Fibroblast of lung (primary cell): ENCODE measurements at regions not wholly inside any gene's neighbourhood (a gene's known extent, or its start where the extent isn't known, plus 50 kb on each side); places are given as distances from the start of the nearest gene placed in this dataset.

Source experiments
- DNase-seq, 2 donors: peaks; one replicate each; pipeline versions ENCODE4 v3.0.0 to v3.0.0-alpha.2; 2010; ENCODE audit warnings: low read depth in 2 of 2
- H2AFZ ChIP-seq: 2 replicates; pipeline ENCODE4 v1.5.1; 2012; ENCODE audit warnings: low read length, control low read depth, inconsistent platforms
- H3K27ac ChIP-seq: 2 replicates; pipeline ENCODE4 v1.5.1; 2011; ENCODE audit warnings: low read length, control low read depth; ENCODE audit not compliant: insufficient read depth
- H3K27me3 ChIP-seq: 2 replicates; pipeline ENCODE4 v1.5.1; 2011; ENCODE audit warnings: mild to moderate bottlenecking, low read length; ENCODE audit not compliant: control insufficient read depth, insufficient read depth
- H3K36me3 ChIP-seq: 2 replicates; pipeline ENCODE4 v1.5.1; 2011; ENCODE audit warnings: low read length; ENCODE audit not compliant: control insufficient read depth, insufficient read depth
- H3K4me1 ChIP-seq: 2 replicates; pipeline ENCODE4 v1.5.1; 2011; ENCODE audit warnings: low read length; ENCODE audit not compliant: control insufficient read depth, insufficient read depth; ENCODE audit errors: extremely low read depth
- H3K4me2 ChIP-seq: 2 replicates; pipeline ENCODE4 v1.5.1; 2011; ENCODE audit warnings: low read length, control low read depth; ENCODE audit not compliant: insufficient read depth; ENCODE audit errors: extremely low read depth
- H3K4me3 ChIP-seq, 4 experiments: fragments of 200-600 bp in 1 of 4; sonication (generic) in 1 of 4; replicated peaks in 1 of 4; 2 replicates each; pipeline ENCODE4 v1.5.1; 2011 to 2016; ENCODE audit warnings: low read length in 4 of 4, low read depth in 3 of 4, mild to moderate bottlenecking in 3 of 4, control low read depth in 2 of 4, inconsistent platforms in 1 of 4, mixed read lengths in 1 of 4; ENCODE audit not compliant: insufficient read depth in 1 of 4; ENCODE audit errors: control extremely low read depth in 1 of 4
- H3K79me2 ChIP-seq: 2 replicates; pipeline ENCODE4 v1.5.1; 2012; ENCODE audit warnings: mild to moderate bottlenecking, low read length, inconsistent platforms; ENCODE audit not compliant: control insufficient read depth, insufficient read depth
- H3K9ac ChIP-seq: 2 replicates; pipeline ENCODE4 v1.5.1; 2011; ENCODE audit warnings: mild to moderate bottlenecking, low read length, control low read depth; ENCODE audit not compliant: insufficient read depth
- H3K9me3 ChIP-seq: 2 replicates; pipeline ENCODE4 v1.5.1; 2012; ENCODE audit warnings: low read depth, low read length; ENCODE audit not compliant: control insufficient read depth, insufficient read depth
- H4K20me1 ChIP-seq: 2 replicates; pipeline ENCODE4 v1.5.1; 2011; ENCODE audit warnings: low read length; ENCODE audit not compliant: control insufficient read depth, insufficient read depth; ENCODE audit errors: extremely low read depth
- EZH2 ChIP-seq: IDR thresholded peaks from 2 replicates; pipeline ENCODE4 v1.5.1; 2012; ENCODE audit warnings: low read length, control low read depth, mild to moderate bottlenecking; ENCODE audit errors: missing control alignments
- TF ChIP-seq, protein P1 (sequence below), 2 donors: IDR thresholded peaks in 1 of 2; conservative IDR thresholded peaks in 1 of 2; 1 replicate in 1 of 2; 2 replicates in 1 of 2; pipeline ENCODE4 v1.5.1; 2011 to 2012; ENCODE audit warnings: low read length in 2 of 2, control low read depth in 1 of 2, inconsistent platforms in 1 of 2, low read depth in 1 of 2, mild to moderate bottlenecking in 1 of 2

DNA sequence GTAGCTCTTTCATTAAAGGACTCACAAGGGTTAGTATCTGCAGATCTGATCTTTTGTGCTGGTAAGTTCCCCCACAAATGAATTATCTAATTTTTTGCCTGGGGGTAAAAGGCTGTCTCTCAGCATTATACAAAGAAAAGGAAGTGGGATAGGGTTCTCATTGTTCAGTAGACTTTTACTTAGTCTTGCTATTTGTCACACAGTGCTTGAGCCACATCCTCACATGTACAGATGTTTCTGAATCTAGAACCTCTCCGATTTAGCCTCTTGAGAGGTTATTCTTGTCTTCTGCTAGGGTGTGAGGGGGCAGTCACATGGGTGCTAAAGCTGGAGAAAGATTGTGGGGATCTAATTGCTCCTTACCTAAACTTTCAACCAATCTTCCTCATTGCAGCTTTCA is 93.0 kb downstream of the SLC41A2 start:
- Histone ChIP-seq H3K79me2 (no peaks in the 10 kb centered on the region), H3K9ac (no peak overlapping the region), H3K9me3 (no peaks in the 10 kb centered on the region), H3K4me3 (no peak overlapping the region), H4K20me1 (no peaks in the 10 kb centered on the region), H3K36me3 (no peaks in the 10 kb centered on the region), H3K27me3 (no peaks in the 10 kb centered on the region), H3K4me1 (no peaks in the 10 kb centered on the region), H3K27ac (no peak overlapping the region), H2AFZ (no peak overlapping the region), H3K4me2 (no peak overlapping the region)
- TF ChIP-seq EZH2, result no peak
- TF ChIP-seq, protein P1, sequence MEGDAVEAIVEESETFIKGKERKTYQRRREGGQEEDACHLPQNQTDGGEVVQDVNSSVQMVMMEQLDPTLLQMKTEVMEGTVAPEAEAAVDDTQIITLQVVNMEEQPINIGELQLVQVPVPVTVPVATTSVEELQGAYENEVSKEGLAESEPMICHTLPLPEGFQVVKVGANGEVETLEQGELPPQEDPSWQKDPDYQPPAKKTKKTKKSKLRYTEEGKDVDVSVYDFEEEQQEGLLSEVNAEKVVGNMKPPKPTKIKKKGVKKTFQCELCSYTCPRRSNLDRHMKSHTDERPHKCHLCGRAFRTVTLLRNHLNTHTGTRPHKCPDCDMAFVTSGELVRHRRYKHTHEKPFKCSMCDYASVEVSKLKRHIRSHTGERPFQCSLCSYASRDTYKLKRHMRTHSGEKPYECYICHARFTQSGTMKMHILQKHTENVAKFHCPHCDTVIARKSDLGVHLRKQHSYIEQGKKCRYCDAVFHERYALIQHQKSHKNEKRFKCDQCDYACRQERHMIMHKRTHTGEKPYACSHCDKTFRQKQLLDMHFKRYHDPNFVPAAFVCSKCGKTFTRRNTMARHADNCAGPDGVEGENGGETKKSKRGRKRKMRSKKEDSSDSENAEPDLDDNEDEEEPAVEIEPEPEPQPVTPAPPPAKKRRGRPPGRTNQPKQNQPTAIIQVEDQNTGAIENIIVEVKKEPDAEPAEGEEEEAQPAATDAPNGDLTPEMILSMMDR (conservative IDR thresholded peaks at IDR 0.05 in 1 of 2, IDR thresholded peaks at IDR 0.05 in 1 of 2; ENCODE audit: low read depth in 1 of 2, low read length in 2 of 2), result no peak
- no peak for DNase-seq

DNA sequence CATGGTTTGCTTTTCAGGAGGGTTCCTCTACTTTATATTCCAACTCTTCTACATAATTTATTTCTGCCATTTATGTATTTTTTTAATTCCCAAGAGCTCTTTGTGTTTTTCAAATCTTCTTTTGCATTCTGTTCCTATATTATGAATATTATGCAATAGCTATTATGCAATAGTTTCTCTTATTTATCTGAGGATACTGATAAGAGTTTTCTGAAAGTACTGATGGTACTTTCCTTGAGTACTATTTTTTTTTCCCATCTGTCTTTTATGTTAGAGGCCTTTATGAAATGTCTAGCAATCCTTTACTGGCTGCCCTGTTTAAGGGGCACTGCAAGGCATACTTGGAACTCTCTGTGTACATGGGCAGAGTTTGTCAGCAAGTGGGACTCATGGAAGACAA is 93.4 kb downstream of the SLC41A2 start:
- Histone ChIP-seq H3K4me1 (no peaks in the 10 kb centered on the region), H3K9me3 (no peaks in the 10 kb centered on the region), H3K27me3 (no peaks in the 10 kb centered on the region), H3K9ac (no peak overlapping the region), H3K4me3 (no peak overlapping the region), H4K20me1 (no peaks in the 10 kb centered on the region), H3K4me2 (no peak overlapping the region), H3K27ac (no peak overlapping the region), H3K36me3 (no peaks in the 10 kb centered on the region), H2AFZ (no peak overlapping the region), H3K79me2 (no peaks in the 10 kb centered on the region)
- TF ChIP-seq, protein P1 (conservative IDR thresholded peaks at IDR 0.05 in 1 of 2, IDR thresholded peaks at IDR 0.05 in 1 of 2; ENCODE audit: low read depth in 1 of 2, low read length in 2 of 2), result no peak
- no peak for TF ChIP-seq EZH2
- DNase-seq, result peak in 1 of 2 donors; percentile 20

DNA sequence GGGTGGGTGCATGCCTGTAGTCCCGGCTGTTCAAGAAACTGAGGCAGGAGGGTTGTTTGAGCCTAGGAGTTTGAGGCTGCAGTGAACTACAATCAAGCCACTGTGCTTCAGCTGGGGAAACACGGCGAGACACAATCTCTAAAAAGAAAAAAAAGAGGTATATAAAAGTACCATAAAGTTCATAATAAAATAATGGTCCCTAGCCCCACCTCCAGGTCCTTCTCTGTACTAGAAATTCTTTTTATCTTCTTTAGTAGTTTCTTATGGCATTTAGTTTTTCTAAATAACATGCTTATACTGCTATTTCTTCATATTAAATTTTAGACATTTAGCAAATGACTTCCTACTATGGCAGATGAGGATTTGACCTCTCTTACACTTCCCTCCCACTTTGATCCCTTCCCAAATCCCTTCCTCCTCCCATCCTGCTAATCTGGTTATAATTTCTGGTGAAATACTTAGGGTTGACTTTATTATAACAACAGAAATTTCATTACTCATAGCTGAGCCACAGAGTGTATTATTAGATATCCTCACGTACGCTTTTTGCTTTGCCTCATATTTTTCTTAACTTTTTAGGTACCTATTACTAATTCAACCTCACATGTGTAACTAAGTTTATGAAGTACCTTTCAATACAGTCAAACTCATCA is 94.7 kb downstream of the SLC41A2 start:
- no peak overlapping the region for H3K27ac ChIP-seq
- no peaks in the 10 kb centered on the region for H3K27me3 ChIP-seq
- H3K4me1 ChIP-seq, result peaks cover 2% of the 10 kb centered on the region
- peak overlapping the region; percentile 41 for H3K4me2 ChIP-seq
- TF ChIP-seq EZH2, result no peak
- TF ChIP-seq, protein P1 (conservative IDR thresholded peaks at IDR 0.05 in 1 of 2, IDR thresholded peaks at IDR 0.05 in 1 of 2; ENCODE audit: low read depth in 1 of 2, low read length in 2 of 2), result no peak
- peak; percentile 43 to 54 for DNase-seq
- H3K36me3 ChIP-seq, result no peaks in the 10 kb centered on the region
- no peaks in the 10 kb centered on the region for H3K79me2 ChIP-seq
- H3K9me3 ChIP-seq, result no peaks in the 10 kb centered on the region
- H4K20me1 ChIP-seq, result no peaks in the 10 kb centered on the region
- no peak overlapping the region for H3K9ac ChIP-seq
- H3K4me3 ChIP-seq, result no peak overlapping the region
- H2AFZ ChIP-seq, result no peak overlapping the region
